NCI-H226 (cell line): ENCODE measurements at regions not wholly inside any gene's neighbourhood (a gene's known extent, or its start where the extent isn't known, plus 50 kb on each side); places are given as distances from the start of the nearest gene placed in this dataset.
"Not testable (repeated sequence)": the region's sequence is repeated elsewhere in the genome, so short reads cannot be mapped to it uniquely, and the experiment has no call there.

ENCODE experiments used
- DNase-seq: peaks from one replicate; pipeline ENCODE4 v3.0.0-alpha.2; 2015

GRCh38 chr7:149714081-149714909, 59.1 kb downstream of the ZNF467 start:
- DNase-seq, result peak; percentile 70

DNA sequence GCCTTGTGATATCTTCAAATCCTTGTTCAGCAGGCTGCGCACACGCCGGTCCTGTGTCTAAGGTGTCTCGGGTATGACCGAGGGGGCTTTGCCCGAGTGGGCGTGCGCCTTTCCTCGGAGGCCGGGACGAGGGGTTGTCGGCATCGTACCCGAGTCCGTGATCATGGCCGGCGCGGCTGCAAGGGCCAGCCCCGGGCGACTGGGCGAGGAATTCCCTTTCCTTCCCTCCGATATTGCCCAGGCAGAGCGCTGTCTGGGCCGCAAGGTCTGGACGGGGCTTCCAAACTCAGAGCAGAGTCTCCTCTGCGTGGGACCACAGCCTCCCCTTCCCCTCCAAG, 59.7 kb downstream of the ZNF467 start:
- DNase-seq, result no peak

- no peak for DNase-seq
These were observed 60.2 kb downstream of the ZNF467 start for GRCh38 chr7:149713061-149713730.

DNA sequence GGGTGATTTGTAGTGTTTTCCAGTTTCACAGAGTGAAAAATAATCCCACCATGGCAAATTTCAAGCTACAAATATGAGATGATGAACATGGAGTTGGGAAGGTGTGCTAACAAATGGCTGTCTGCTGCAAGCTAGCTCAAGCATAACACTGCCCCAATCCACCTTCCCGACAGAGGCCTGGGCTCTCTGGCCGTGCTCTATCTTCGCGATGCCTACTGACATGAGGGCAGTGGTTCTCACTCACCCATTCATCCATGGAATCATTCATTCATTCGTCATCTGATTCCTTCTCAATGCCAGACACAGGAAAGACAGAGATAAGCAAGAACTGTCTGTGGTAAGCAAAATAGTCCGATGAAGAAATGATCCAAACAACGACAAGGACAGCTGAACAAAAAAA, 65.4 kb downstream of the ZNF467 start:
- DNase-seq, result no peak

DNA sequence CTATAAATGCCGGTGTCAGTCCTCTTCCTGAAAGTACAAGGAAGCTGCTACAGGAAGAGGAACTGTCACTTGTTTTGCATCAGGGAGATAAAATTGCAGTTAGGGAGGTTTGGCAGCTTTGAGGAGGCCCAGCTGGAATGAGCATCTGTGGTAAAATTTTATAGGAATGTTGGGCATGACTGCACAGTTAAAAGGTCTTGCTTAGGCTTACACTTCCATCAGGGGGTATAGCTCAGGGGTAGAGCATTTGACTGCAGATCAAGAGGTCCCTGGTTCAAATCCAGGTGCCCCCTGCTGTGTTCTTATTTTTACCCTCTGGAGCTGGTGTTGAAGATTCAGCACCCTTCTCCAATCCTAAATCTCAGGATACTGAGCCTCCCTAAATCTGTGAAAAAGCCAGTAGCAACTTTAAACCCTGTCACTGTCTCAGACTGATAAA, 65.9 kb downstream of the ZNF467 start:
- no peak for DNase-seq

GRCh38 chr7:149706398-149706797, 67.0 kb downstream of the ZNF467 start:
- DNase-seq, result no peak

- peak; percentile 78 for DNase-seq
These were observed 68.9 kb downstream of the ZNF467 start for GRCh38 chr7:149704507-149704906.

- DNase-seq, result no peak
These were observed 70.2 kb downstream of the ZNF467 start for GRCh38 chr7:149703044-149703650.

DNA sequence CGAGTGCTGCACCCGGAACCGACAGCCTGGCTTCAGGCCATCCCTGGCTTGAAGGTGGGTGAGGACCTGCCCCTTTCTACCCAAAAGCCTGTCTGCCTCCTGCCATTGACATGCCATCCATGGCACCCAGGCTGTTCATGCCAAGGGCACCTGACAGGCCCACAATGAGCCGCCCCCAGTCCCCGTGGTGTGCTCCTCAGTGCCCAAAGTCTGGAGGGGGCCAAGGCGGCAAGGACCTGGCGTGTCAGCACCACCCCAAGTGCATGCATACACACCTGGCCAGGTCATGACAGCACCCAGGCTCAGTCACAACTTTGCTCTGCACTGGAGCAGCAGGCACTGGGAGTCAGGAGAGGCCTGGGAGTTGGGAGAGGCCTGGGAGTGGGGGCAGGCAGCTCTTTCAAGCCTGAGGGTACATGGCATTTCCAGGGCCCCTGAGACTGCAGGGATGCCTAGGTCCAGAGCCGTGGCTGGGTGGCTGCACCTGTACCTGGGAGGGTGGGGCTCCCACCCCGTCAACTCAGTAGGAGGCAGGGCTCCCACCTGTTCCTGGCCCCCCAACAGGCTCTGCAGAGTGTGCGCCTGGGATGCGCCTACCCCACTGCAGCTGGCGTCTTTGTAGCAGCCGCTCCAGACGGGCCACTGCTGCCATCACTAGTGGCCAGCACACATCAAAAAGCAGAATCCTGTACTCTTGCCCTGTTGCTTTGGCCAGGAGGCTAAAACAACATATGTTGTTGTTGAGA, 71.7 kb downstream of the ZNF467 start:
- DNase-seq, result no peak

DNA sequence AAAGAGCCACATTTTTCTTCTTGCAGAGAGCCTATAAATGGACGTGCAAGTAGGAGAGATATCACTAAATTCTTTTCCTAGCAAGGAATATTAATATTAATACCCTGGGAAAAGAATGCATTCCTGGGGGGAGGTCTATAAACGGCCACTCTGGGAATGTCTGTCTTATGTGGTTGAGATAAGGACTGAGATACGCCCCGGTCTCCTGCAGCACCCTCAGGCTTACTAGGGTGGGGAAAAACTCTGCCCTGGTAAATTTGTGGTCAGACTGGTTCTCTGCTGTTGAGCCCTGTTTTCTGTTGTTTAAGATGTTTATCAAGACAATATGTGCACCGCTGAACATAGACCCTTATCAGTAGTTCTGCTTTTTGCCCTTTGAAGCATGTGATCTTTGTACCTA, 75.6 kb downstream of the ZNF467 start:
- DNase-seq, result not testable (repeated sequence)

- DNase-seq, result no peak
These were observed 77.1 kb downstream of the ZNF467 start for GRCh38 chr7:149696280-149696679.

- DNase-seq, result no peak
These were observed 80.8 kb downstream of the ZNF467 start for GRCh38 chr7:149692557-149692982.

DNA sequence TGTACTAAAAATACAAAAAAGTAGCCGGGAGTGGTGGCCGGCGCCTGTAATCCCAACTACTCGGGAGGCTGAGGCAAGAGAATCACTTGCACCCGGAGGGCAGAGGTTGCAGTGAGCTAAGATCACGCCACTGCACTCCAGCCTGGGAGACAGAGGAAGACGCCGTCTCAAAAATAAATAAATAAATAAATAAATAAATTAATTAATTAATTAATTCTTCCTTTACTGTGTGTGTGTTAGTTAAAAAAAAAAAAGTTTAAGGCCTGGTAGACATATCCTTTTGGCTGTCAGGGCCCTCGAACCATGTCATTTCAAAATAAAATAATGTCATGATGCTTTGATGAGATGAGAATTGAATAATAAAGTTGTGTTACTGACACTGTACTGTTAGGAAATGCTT, 81.3 kb downstream of the ZNF467 start:
- no peak for DNase-seq

DNA sequence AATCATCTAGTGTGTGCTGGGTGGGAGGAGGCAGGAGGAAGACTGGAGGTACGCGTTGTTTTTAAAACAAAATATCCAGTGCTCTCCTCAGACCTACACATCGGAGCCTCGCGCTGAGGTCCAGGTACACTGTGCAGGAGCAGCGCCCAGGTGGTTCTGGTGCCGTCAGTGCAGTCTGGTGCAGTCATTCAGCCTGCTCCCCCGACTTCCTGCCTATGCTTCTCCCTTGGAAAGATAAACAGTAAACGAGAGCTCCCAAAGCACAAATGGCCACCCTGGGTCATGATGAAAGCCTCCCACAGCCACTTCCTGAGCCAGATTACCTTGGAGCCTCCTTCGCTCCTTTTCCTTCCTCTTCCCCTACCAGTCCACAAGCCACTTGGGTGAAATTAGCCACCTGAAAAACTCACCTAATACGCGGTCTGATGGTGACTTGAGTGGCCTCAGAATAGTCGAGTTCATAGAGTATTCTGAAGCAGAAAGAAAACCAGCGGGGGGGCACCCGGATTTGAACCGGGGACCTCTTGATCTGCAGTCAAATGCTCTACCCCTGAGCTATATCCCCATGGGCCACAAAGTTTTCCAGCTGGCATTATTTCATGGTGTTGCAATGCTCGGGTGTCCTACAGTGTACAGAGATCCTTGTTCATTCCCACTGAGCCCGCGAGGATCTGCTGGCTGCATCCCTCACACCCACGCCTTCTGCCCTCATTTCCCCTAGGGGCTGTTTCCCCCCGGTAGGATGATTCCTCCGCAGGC, 82.5 kb downstream of the ZNF467 start:
- peak; percentile 93 for DNase-seq

GRCh38 chr7:149689291-149689721, 84.1 kb downstream of the ZNF467 start:
- DNase-seq, result no peak

GRCh38 chr7:149688836-149689235, 84.6 kb downstream of the ZNF467 start:
- no peak for DNase-seq

- DNase-seq, result not testable (repeated sequence)
These were observed 85.6 kb downstream of the ZNF467 start for GRCh38 chr7:149687820-149688219.

GRCh38 chr7:149686449-149686848, 86.9 kb downstream of the ZNF467 start:
- no peak for DNase-seq

- peak; percentile 53 for DNase-seq
These were observed 87.4 kb downstream of the ZNF467 start for GRCh38 chr7:149686011-149686410.

- peak; percentile 41 for DNase-seq
These were observed 87.9 kb downstream of the ZNF467 start for GRCh38 chr7:149685455-149685854.

GRCh38 chr7:149683898-149684297, 89.5 kb downstream of the ZNF467 start:
- DNase-seq, result no peak

DNA sequence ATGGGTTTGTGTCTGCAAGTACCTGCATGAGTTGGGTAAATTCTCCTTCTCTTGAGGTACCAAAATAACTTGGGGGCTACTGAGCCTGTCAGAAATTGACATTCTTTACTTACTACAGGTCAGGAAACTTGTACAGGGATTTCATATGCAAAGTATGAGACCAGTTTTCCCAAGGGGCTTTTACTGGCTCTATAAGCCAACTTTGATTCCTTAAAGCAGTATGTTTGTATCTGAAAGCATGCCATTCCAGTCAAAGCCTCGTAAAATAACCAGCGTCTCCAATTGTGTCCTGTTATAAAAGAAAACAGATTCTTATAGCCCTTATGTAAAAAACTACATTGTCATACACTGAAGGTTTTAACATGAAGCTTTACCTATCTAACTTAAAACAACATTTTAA, 90.2 kb downstream of the ZNF467 start:
- no peak for DNase-seq
